ENCODE measurements at regions not wholly inside any gene's neighbourhood (a gene's known extent, or its start where the extent isn't known, plus 50 kb on each side); places are given as distances from the start of the nearest gene placed in this dataset.

- TF ChIP-seq POLR2A (IDR thresholded peaks at IDR 0.05) (no peak), EP300 (IDR thresholded peaks at IDR 0.05; ENCODE audit: low read depth) (no peak), CTCF (IDR thresholded peaks at IDR 0.05) (no peak)
Observed at GRCh38 chr10:120962756-120963593, 111.8 kb downstream of the WDR11 start.
